HCT116 (cell line): ENCODE measurements at regions not wholly inside any gene's neighbourhood (a gene's known extent, or its start where the extent isn't known, plus 50 kb on each side); places are given as distances from the start of the nearest gene placed in this dataset.

Source experiments
- ATAC-seq: fragments of 200-7000 bp; cut with Tn5 transposase; 2 replicates; pipeline ENCODE4 v1.9.1; 2020; ENCODE audit warnings: mild to moderate bottlenecking, moderate library complexity
- BruUV-seq: library from RNA; stranded (reverse); fragments of 400-500 nt; replicated peaks from 2 replicates; lab custom pipeline; 2021; lab: Mats Ljungman, UMichigan
- CTCF ChIA-PET: fragments of 300-600 bp; sonication (Branson Sonifier 250); formaldehyde crosslinking; loops from one replicate; lab custom pipeline; 2021; ENCODE audit warnings: antibody characterized with exemption; lab: Charles Lee
- POLR2A ChIA-PET: fragments of 300-600, 350-600 bp; sonication (Branson Sonifier 250); formaldehyde crosslinking; loops from one replicate; lab custom pipeline; 2021; ENCODE audit warnings: antibody characterized with exemption; lab: Charles Lee
- RAD21 ChIA-PET, 2 experiments: fragments of 300-600 bp; sonication (Branson Sonifier 250); formaldehyde crosslinking; loops; one replicate each; lab custom pipeline; 2023; ENCODE audit warnings: low total read pairs in 2 of 2; ENCODE audit not compliant: uncharacterized antibody in 2 of 2, unreplicated experiment in 2 of 2, low non-redundant PET in 1 of 2; lab: Charles Lee
- DNase-seq: peaks from one replicate; pipeline ENCODE4 v3.0.0-alpha.2; 2010; ENCODE audit warnings: low read depth, low spot score
- H2AFZ ChIP-seq: fragments of 200-600 bp; shearing (Covaris generic), sonication (generic); 2 replicates; pipeline ENCODE4 v1.6.1; 2017; ENCODE audit warnings: low read depth, mixed run types, mixed read lengths, antibody characterized with exemption, low read length; ENCODE audit not compliant: poor library complexity, severe bottlenecking
- H3K27ac ChIP-seq: 2 replicates; pipeline ENCODE4 v1.5.1; 2012; ENCODE audit warnings: low read depth, low read length
- H3K27me3 ChIP-seq: fragments of 200-600 bp; sonication (generic); 2 replicates; pipeline ENCODE4 v1.6.1; 2016; ENCODE audit warnings: mixed run types, low read length, mixed read lengths; ENCODE audit not compliant: insufficient read depth
- H3K36me3 ChIP-seq, 2 experiments: fragments of 200-500 bp in 1 of 2; fragments of 200-600 bp in 1 of 2; sonication (Bioruptor generic) in 1 of 2; sonication (generic) in 1 of 2; 2 replicates each; pipeline versions ENCODE4 v1.5.1 to v1.6.1; 2014 to 2016; ENCODE audit warnings: low read length in 2 of 2, inconsistent platforms in 1 of 2, mixed read lengths in 1 of 2, mixed run types in 1 of 2; ENCODE audit not compliant: insufficient read depth in 2 of 2, control insufficient read depth in 1 of 2
- H3K4me1 ChIP-seq, 2 experiments: fragments of 200-600 bp in 1 of 2; sonication (generic) in 1 of 2; 2 replicates each; pipeline versions ENCODE4 v1.5.1 to v1.6.1; 2012 to 2017; ENCODE audit warnings: low read length in 2 of 2, inconsistent platforms in 1 of 2, mild to moderate bottlenecking in 1 of 2, mixed read lengths in 1 of 2, mixed run types in 1 of 2, moderate library complexity in 1 of 2; ENCODE audit not compliant: insufficient read depth in 2 of 2, control insufficient read depth in 1 of 2
- H3K4me2 ChIP-seq: fragments of 200-600 bp; sonication (generic); 2 replicates; pipeline ENCODE4 v1.6.1; 2017; ENCODE audit warnings: mixed run types, low read length, mixed read lengths
- H3K4me3 ChIP-seq, 2 experiments: fragments of 200-600 bp in 1 of 2; sonication (generic) in 1 of 2; replicated peaks in 1 of 2; 2 replicates each; pipeline ENCODE4 v1.5.1; 2011 to 2016; ENCODE audit warnings: low read length in 2 of 2, control low read depth in 1 of 2, low read depth in 1 of 2, mild to moderate bottlenecking in 1 of 2, mixed read lengths in 1 of 2, mixed run types in 1 of 2
- H3K79me2 ChIP-seq: fragments of 200-600 bp; sonication (generic); 2 replicates; pipeline ENCODE4 v1.6.1; 2017; ENCODE audit warnings: mild to moderate bottlenecking, mixed run types, low read length, moderate library complexity, mixed read lengths; ENCODE audit not compliant: insufficient read depth
- H3K9ac ChIP-seq: fragments of 200-600 bp; sonication (generic); 2 replicates; pipeline ENCODE4 v1.6.1; 2016; ENCODE audit warnings: low read length, mixed read lengths
- H3K9me2 ChIP-seq: fragments of 200-600 bp; sonication (generic), shearing (Covaris generic); 2 replicates; pipeline ENCODE4 v1.6.1; 2017; ENCODE audit warnings: mixed run types, mild to moderate bottlenecking, moderate library complexity; ENCODE audit not compliant: insufficient read depth
- H3K9me3 ChIP-seq, 2 experiments: fragments of 200-500 bp in 1 of 2; fragments of 200-600 bp in 1 of 2; sonication (Bioruptor generic) in 1 of 2; sonication (generic) in 1 of 2; 2 replicates each; pipeline ENCODE4 v1.6.1; 2014 to 2017; ENCODE audit warnings: low read length in 2 of 2, mixed read lengths in 2 of 2, inconsistent platforms in 1 of 2, low read depth in 1 of 2, mild to moderate bottlenecking in 1 of 2, mixed run types in 1 of 2, moderate library complexity in 1 of 2; ENCODE audit not compliant: control insufficient read depth in 1 of 2, insufficient read depth in 1 of 2
- H4K20me1 ChIP-seq: fragments of 200-600 bp; sonication (generic), shearing (Covaris generic); 2 replicates; pipeline ENCODE4 v1.6.1; 2017; ENCODE audit warnings: mixed run types, mild to moderate bottlenecking, moderate library complexity; ENCODE audit not compliant: insufficient read depth
- CEBPB ChIP-seq: IDR thresholded peaks from 2 replicates; pipeline ENCODE4 v1.6.1; 2012; ENCODE audit warnings: low read depth
- EGR1 ChIP-seq: IDR thresholded peaks from 2 replicates; pipeline ENCODE4 v1.6.1; 2012; ENCODE audit warnings: low read depth
- EZH2phosphoT487 ChIP-seq: fragments of 200-600 bp; IDR thresholded peaks from 2 replicates; pipeline ENCODE4 v1.6.1; 2018; ENCODE audit warnings: antibody characterized with exemption, borderline replicate concordance
- JUND ChIP-seq: IDR thresholded peaks from 2 replicates; pipeline ENCODE4 v1.6.1; 2012
- POLR2AphosphoS5 ChIP-seq: IDR thresholded peaks from 2 replicates; pipeline ENCODE4 v1.6.1; 2011; ENCODE audit warnings: mild to moderate bottlenecking, low read depth, low read length, moderate library complexity
- RAD21 ChIP-seq: IDR thresholded peaks from 2 replicates; pipeline ENCODE4 v1.6.1; 2012; ENCODE audit warnings: low read depth, mild to moderate bottlenecking
- SP1 ChIP-seq: IDR thresholded peaks from 2 replicates; pipeline ENCODE4 v1.6.1; 2012; ENCODE audit warnings: low read depth
- YY1 ChIP-seq: IDR thresholded peaks from 2 replicates; pipeline ENCODE4 v1.6.1; 2011; ENCODE audit warnings: low read length, low read depth, moderate library complexity, mild to moderate bottlenecking; ENCODE audit not compliant: insufficient replicate concordance; ENCODE audit errors: extremely low read depth
- ZNF274 ChIP-seq: fragments of 200-500 bp; sonication (Bioruptor generic); IDR thresholded peaks from 2 replicates; pipeline ENCODE4 v1.6.1; 2014; ENCODE audit warnings: mild to moderate bottlenecking, low read depth, low read length, inconsistent platforms
- intact Hi-C: fragments of 100-400 bp; cut with micrococcal nuclease; formaldehyde crosslinking; loops from 2 replicates; pipeline ENCODE4 v1.10.0; 2022
- TF ChIP-seq, protein P1 (sequence below): IDR thresholded peaks from 2 replicates; pipeline ENCODE4 v1.6.1; 2012
- TF ChIP-seq, protein P2 (sequence below): IDR thresholded peaks from 2 replicates; pipeline ENCODE4 v1.6.1; 2011; ENCODE audit warnings: mild to moderate bottlenecking, low read length, moderate library complexity; ENCODE audit not compliant: insufficient replicate concordance; ENCODE audit errors: extremely low read depth

DNA sequence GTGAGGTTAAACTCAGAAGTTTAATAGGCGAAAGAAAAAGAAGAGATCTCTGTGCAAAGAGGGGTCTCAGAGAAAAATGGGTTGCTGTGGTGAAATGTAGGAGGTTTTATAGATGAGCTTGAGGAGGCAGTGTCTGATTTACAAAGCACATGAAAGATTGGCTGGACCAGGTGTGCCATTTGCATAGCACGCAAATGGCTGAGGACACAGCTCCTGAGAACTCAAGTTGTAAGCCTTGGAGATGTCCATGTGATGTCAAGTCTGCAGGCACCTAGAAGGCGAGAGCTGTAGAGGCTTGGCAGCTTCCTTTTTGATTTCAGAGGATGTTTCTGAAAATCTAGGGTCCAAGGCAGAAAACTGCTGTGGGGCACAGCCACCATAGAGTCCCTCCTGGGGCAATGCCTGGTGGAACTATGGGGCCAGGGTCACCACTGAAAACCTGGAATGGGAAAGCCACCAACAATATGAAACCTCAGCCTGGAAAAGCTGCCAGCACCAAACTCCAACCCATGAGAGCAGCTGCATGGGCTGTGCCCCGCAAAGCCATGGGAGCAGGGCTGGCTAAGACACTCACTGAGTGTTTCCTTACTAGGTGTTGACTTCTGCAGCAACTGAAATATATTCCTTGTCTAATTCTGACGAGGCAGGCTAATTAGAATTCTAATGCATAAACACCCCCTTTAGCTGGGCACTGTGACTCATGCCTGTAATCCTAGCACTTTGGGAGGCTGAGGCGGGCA, 96.9 kb upstream of the TNS3 start:
- no peaks in the 10 kb centered on the region for H3K9me3 ChIP-seq
- H3K79me2 ChIP-seq, result no peaks in the 10 kb centered on the region
- no peak overlapping the region for H3K9ac ChIP-seq
- no peaks in the 10 kb centered on the region for H3K4me1 ChIP-seq
- H3K27ac ChIP-seq, result no peak overlapping the region
- H3K9me2 ChIP-seq, result no peaks in the 10 kb centered on the region
- no peak overlapping the region for H3K4me3 ChIP-seq
- POLR2A ChIA-PET, result no interaction called here
- H3K36me3 ChIP-seq, result no peaks in the 10 kb centered on the region
- H2AFZ ChIP-seq, result no peak overlapping the region
- RAD21 ChIA-PET, result no interaction called here
- intact Hi-C loops, result no loop called here
- BruUV-seq, result no TSS peak
- no peaks in the 10 kb centered on the region for H4K20me1 ChIP-seq
- no peak overlapping the region for H3K4me2 ChIP-seq
- H3K27me3 ChIP-seq, result no peaks in the 10 kb centered on the region
- CTCF ChIA-PET, result no interaction called here
- TF ChIP-seq EGR1 (no peak), RAD21 (no peak), JUND (no peak), YY1 (no peak), SP1 (no peak), CEBPB (no peak), ZNF274 (no peak), EZH2phosphoT487 (no peak), POLR2AphosphoS5 (no peak)
- TF ChIP-seq, protein P1, sequence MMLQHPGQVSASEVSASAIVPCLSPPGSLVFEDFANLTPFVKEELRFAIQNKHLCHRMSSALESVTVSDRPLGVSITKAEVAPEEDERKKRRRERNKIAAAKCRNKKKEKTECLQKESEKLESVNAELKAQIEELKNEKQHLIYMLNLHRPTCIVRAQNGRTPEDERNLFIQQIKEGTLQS, result no peak
- TF ChIP-seq, protein P2, sequence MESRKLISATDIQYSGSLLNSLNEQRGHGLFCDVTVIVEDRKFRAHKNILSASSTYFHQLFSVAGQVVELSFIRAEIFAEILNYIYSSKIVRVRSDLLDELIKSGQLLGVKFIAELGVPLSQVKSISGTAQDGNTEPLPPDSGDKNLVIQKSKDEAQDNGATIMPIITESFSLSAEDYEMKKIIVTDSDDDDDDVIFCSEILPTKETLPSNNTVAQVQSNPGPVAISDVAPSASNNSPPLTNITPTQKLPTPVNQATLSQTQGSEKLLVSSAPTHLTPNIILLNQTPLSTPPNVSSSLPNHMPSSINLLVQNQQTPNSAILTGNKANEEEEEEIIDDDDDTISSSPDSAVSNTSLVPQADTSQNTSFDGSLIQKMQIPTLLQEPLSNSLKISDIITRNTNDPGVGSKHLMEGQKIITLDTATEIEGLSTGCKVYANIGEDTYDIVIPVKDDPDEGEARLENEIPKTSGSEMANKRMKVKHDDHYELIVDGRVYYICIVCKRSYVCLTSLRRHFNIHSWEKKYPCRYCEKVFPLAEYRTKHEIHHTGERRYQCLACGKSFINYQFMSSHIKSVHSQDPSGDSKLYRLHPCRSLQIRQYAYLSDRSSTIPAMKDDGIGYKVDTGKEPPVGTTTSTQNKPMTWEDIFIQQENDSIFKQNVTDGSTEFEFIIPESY, result no peak
- ATAC-seq (no peak), DNase-seq (no peak)
